H1 (cell line): ENCODE measurements at regions not wholly inside any gene's neighbourhood (a gene's known extent, or its start where the extent isn't known, plus 50 kb on each side); places are given as distances from the start of the nearest gene placed in this dataset.

Experiments used
- CTCF ChIA-PET: fragments of 300-600 bp; sonication (Branson Sonifier 250); formaldehyde crosslinking; loops from one replicate; lab custom pipeline; 2021; ENCODE audit not compliant: partially characterized antibody; lab: Charles Lee
- POLR2A ChIA-PET: fragments of 300-600 bp; sonication (Branson Sonifier 250); formaldehyde crosslinking; loops from one replicate; lab custom pipeline; 2021; ENCODE audit warnings: inconsistent platforms; ENCODE audit not compliant: partially characterized antibody; lab: Charles Lee
- DNase-seq, 2 experiments: peaks; one replicate each; pipeline versions ENCODE4 v3.0.0 to v3.0.0-alpha.2; 2010 to 2022; ENCODE audit warnings: low spot score in 2 of 2, low read depth in 1 of 2, mixed read lengths in 1 of 2
- FAIRE-seq: peaks from 2 replicates; lab custom pipeline; 2011; peaks lifted over from hg19 to GRCh38; lab: Jason Lieb, UNC
- H2AFZ ChIP-seq: 2 replicates; pipeline ENCODE4 v1.8.1; 2012; ENCODE audit warnings: low read length, inconsistent platforms
- H2AK5ac ChIP-seq: 2 replicates; pipeline ENCODE4 v1.6.1; 2013; ENCODE audit warnings: low read depth, low read length
- H2BK120ac ChIP-seq: replicated peaks from 2 replicates; pipeline ENCODE3; 2013; ENCODE audit warnings: low read depth, low read length, inconsistent platforms
- H2BK12ac ChIP-seq: 2 replicates; pipeline ENCODE4 v1.6.1; 2013; ENCODE audit warnings: low read depth, low read length
- H2BK15ac ChIP-seq: 2 replicates; pipeline ENCODE4 v1.6.1; 2013; ENCODE audit warnings: low read length
- H2BK20ac ChIP-seq: 2 replicates; pipeline ENCODE4 v1.6.1; 2013; ENCODE audit warnings: low read length
- H2BK5ac ChIP-seq: 2 replicates; pipeline ENCODE4 v1.6.1; 2013; ENCODE audit warnings: low read depth, low read length
- H3K14ac ChIP-seq: 2 replicates; pipeline ENCODE4 v1.6.1; 2013; ENCODE audit warnings: inconsistent platforms; ENCODE audit not compliant: insufficient read length
- H3K18ac ChIP-seq: 2 replicates; pipeline ENCODE4 v1.6.1; 2013; ENCODE audit warnings: low read length; ENCODE audit errors: extremely low read depth
- H3K23ac ChIP-seq: 2 replicates; pipeline ENCODE4 v1.6.1; 2013; ENCODE audit warnings: inconsistent platforms; ENCODE audit not compliant: insufficient read length
- H3K23me2 ChIP-seq: 2 replicates; pipeline ENCODE4 v1.6.1; 2013; ENCODE audit warnings: low read depth, low read length
- H3K27ac ChIP-seq: 2 replicates; pipeline ENCODE4 v1.6.1; 2011; ENCODE audit warnings: low read depth, low read length, inconsistent platforms
- H3K27me3 ChIP-seq, 4 experiments: replicated peaks in 1 of 4; 1 replicate in 1 of 4; 2 replicates in 3 of 4; pipeline versions ENCODE4 v1.6.1 to v1.8.1; 2011 to 2013; ENCODE audit warnings: low read length in 3 of 4, mild to moderate bottlenecking in 3 of 4, inconsistent platforms in 2 of 4, mixed read lengths in 2 of 4, moderate library complexity in 1 of 4; ENCODE audit not compliant: control insufficient read depth in 3 of 4, insufficient read depth in 3 of 4; ENCODE audit errors: extremely low read depth in 1 of 4
- H3K36me3 ChIP-seq, 4 experiments: 2 replicates each; pipeline versions ENCODE4 v1.6.1 to v1.8.1; 2011 to 2013; ENCODE audit warnings: mild to moderate bottlenecking in 4 of 4, low read length in 3 of 4, moderate library complexity in 2 of 4, control low read depth in 1 of 4, inconsistent platforms in 1 of 4; ENCODE audit not compliant: insufficient read depth in 4 of 4, control insufficient read depth in 2 of 4
- H3K4ac ChIP-seq: replicated peaks from 2 replicates; pipeline ENCODE3; 2013; ENCODE audit warnings: low read length, low read depth, mixed read lengths, inconsistent platforms; ENCODE audit not compliant: insufficient read length
- H3K4me1 ChIP-seq, 4 experiments: replicated peaks in 1 of 4; 1 replicate in 1 of 4; 2 replicates in 3 of 4; pipeline versions ENCODE4 v1.6.1 to v1.8.1; 2011 to 2013; ENCODE audit warnings: low read length in 3 of 4, inconsistent platforms in 2 of 4, mixed read lengths in 1 of 4; ENCODE audit not compliant: insufficient read depth in 4 of 4, control insufficient read depth in 3 of 4
- H3K4me2 ChIP-seq, 2 experiments: 2 replicates each; pipeline versions ENCODE4 v1.6.1 to v1.8.1; 2011 to 2013; ENCODE audit warnings: low read depth in 2 of 2, low read length in 2 of 2, control low read depth in 1 of 2, inconsistent platforms in 1 of 2, mild to moderate bottlenecking in 1 of 2; ENCODE audit not compliant: insufficient read depth in 1 of 2
- H3K4me3 ChIP-seq, 4 experiments: fragments of 200-600, 300-600 bp in 1 of 4; sonication (generic), shearing (Covaris generic), sonication (Bioruptor Twin) in 1 of 4; 2 replicates each; pipeline versions ENCODE4 v1.5.1 to v1.8.1; 2011 to 2016; ENCODE audit warnings: low read length in 4 of 4, low read depth in 3 of 4, control low read depth in 2 of 4, inconsistent platforms in 2 of 4, mild to moderate bottlenecking in 2 of 4, mixed read lengths in 1 of 4, moderate library complexity in 1 of 4; ENCODE audit not compliant: insufficient read depth in 2 of 4; ENCODE audit errors: extremely low read depth in 1 of 4
- H3K56ac ChIP-seq: replicated peaks from 2 replicates; pipeline ENCODE3; 2013; ENCODE audit warnings: low read depth, mild to moderate bottlenecking, mixed read lengths, low read length, inconsistent platforms; ENCODE audit not compliant: insufficient read length
- H3K79me1 ChIP-seq: 2 replicates; pipeline ENCODE4 v1.6.1; 2013; ENCODE audit warnings: low read depth, low read length, control low read depth
- H3K79me2 ChIP-seq, 2 experiments: 2 replicates each; pipeline versions ENCODE4 v1.6.1 to v1.8.1; 2012 to 2013; ENCODE audit warnings: low read length in 2 of 2, mild to moderate bottlenecking in 2 of 2, inconsistent platforms in 1 of 2; ENCODE audit not compliant: insufficient read depth in 2 of 2, control insufficient read depth in 1 of 2
- H3K9ac ChIP-seq, 4 experiments: replicated peaks in 1 of 4; 1 replicate in 1 of 4; 2 replicates in 3 of 4; pipeline versions ENCODE4 v1.6.1 to v1.8.1; 2011 to 2013; ENCODE audit warnings: low read depth in 3 of 4, low read length in 3 of 4, control low read depth in 2 of 4, mild to moderate bottlenecking in 2 of 4, moderate library complexity in 2 of 4, inconsistent platforms in 1 of 4; ENCODE audit errors: extremely low read depth in 1 of 4
- H3K9me3 ChIP-seq, 2 experiments: 2 replicates each; pipeline versions ENCODE4 v1.6.1 to v1.8.1; 2012 to 2013; ENCODE audit warnings: mild to moderate bottlenecking in 2 of 2, moderate library complexity in 2 of 2, control low read depth in 1 of 2, inconsistent platforms in 1 of 2, low read depth in 1 of 2, low read length in 1 of 2, mixed read lengths in 1 of 2; ENCODE audit not compliant: insufficient read depth in 2 of 2
- H4K20me1 ChIP-seq, 2 experiments: replicated peaks in 1 of 2; 2 replicates each; pipeline versions ENCODE3 to v1.8.1; 2011 to 2013; ENCODE audit warnings: inconsistent platforms in 2 of 2, low read length in 2 of 2, mild to moderate bottlenecking in 1 of 2; ENCODE audit not compliant: insufficient read depth in 2 of 2, control insufficient read depth in 1 of 2
- H4K5ac ChIP-seq: 2 replicates; pipeline ENCODE4 v1.6.1; 2013; ENCODE audit warnings: low read length, low read depth, mixed read lengths, inconsistent platforms; ENCODE audit not compliant: insufficient read length
- H4K8ac ChIP-seq: 2 replicates; pipeline ENCODE4 v1.8.0; 2013; ENCODE audit warnings: mild to moderate bottlenecking, moderate library complexity, low read length, inconsistent platforms; ENCODE audit not compliant: insufficient read depth; ENCODE audit errors: extremely low read depth
- H4K91ac ChIP-seq: replicated peaks from 2 replicates; pipeline ENCODE3; 2013; ENCODE audit warnings: low read length, mixed read lengths, inconsistent platforms; ENCODE audit not compliant: insufficient read length
- ASH2L ChIP-seq: fragments of 200-600, 300-600 bp; sonication (generic); IDR thresholded peaks from one replicate; pipeline ENCODE4 v1.7.1; 2017; ENCODE audit warnings: low read length
- ATF2 ChIP-seq: IDR thresholded peaks from 2 replicates; pipeline ENCODE4 v1.6.1; 2012; ENCODE audit warnings: low read length, inconsistent platforms
- EP300 ChIP-seq, 2 experiments: IDR thresholded peaks; 1 replicate in 1 of 2; 2 replicates in 1 of 2; pipeline ENCODE4 v1.6.1; 2011 to 2012; ENCODE audit warnings: low read depth in 2 of 2, low read length in 2 of 2, mild to moderate bottlenecking in 2 of 2, borderline replicate concordance in 1 of 2, inconsistent platforms in 1 of 2, moderate library complexity in 1 of 2
- GTF2F1 ChIP-seq: IDR thresholded peaks from 2 replicates; pipeline ENCODE4 v1.6.1; 2012; ENCODE audit warnings: low read depth, low read length, improper control_type of control experiment, borderline replicate concordance
- HDAC6 ChIP-seq: IDR thresholded peaks from one replicate; pipeline ENCODE4 v1.7.1; 2012; ENCODE audit warnings: low read depth, mild to moderate bottlenecking, inconsistent platforms, low read length, moderate library complexity
- JUND ChIP-seq: IDR thresholded peaks from 2 replicates; pipeline ENCODE4 v1.6.1; 2011; ENCODE audit warnings: mild to moderate bottlenecking, improper control_type of control experiment, low read length
- POLR2AphosphoS5 ChIP-seq: IDR thresholded peaks from 2 replicates; pipeline ENCODE4 v1.6.1; 2011; ENCODE audit warnings: low read depth, low read length
- RBBP5 ChIP-seq: IDR thresholded peaks from 2 replicates; pipeline ENCODE4 v1.7.1; 2012; ENCODE audit warnings: low read depth, mild to moderate bottlenecking, inconsistent platforms, low read length, moderate library complexity, borderline replicate concordance
- SIN3A ChIP-seq, 2 experiments: IDR thresholded peaks in 1 of 2; conservative IDR thresholded peaks in 1 of 2; 2 replicates each; pipeline ENCODE4 v1.6.1; 2011 to 2012; ENCODE audit warnings: low read length in 2 of 2, improper control_type of control experiment in 1 of 2, low read depth in 1 of 2, mild to moderate bottlenecking in 1 of 2
- SP2 ChIP-seq: IDR thresholded peaks from 2 replicates; pipeline ENCODE4 v1.6.1; 2012; ENCODE audit warnings: mild to moderate bottlenecking, low read length, inconsistent platforms
- SRF ChIP-seq: IDR thresholded peaks from 2 replicates; pipeline ENCODE4 v1.6.1; 2011; ENCODE audit warnings: mild to moderate bottlenecking, low read depth, low read length, moderate library complexity
- TAF1 ChIP-seq: IDR thresholded peaks from 2 replicates; pipeline ENCODE4 v1.6.1; 2011; ENCODE audit warnings: mild to moderate bottlenecking, low read depth, low read length
- ZNF274 ChIP-seq: IDR thresholded peaks from 2 replicates; pipeline ENCODE4 v1.7.0; 2012; ENCODE audit warnings: low read length, borderline replicate concordance; ENCODE audit errors: extremely low read depth
- WGBS, 2 experiments: shearing (Covaris generic) in 1 of 2; methylation state at CpG; one replicate each; pipeline versions ENCODE4 v1.1.6 to v1.1.7; 2013 to 2015; ENCODE audit warnings: low lambda C conversion rate in 2 of 2, mixed read lengths in 2 of 2, inconsistent platforms in 1 of 2, low coverage in 1 of 2, missing lambda C conversion rate in 1 of 2; ENCODE audit not compliant: insufficient replicate concordance in 2 of 2, insufficient coverage in 1 of 2, insufficient read length in 1 of 2; ENCODE audit errors: extremely low coverage in 1 of 2, missing lambda C conversion rate in 1 of 2; 5-methylcytosine and 5-hydroxymethylcytosine counted together

- DNase-seq: no peak
- H3K9me3 ChIP-seq: no peaks in the 10 kb centered on the region
Measured at GRCh38 chr1:189620471-189620870, 857.2 kb downstream of the BRINP3 start.

More at GRCh38 chr1:189620471-189620870, 857.2 kb downstream of the BRINP3 start:
- no peaks in the 10 kb centered on the region for H3K36me3 ChIP-seq
- H3K14ac ChIP-seq: no peak overlapping the region
- H2BK20ac ChIP-seq: no peak overlapping the region
- H3K4me2 ChIP-seq: no peak overlapping the region
- FAIRE-seq: no peak
- H3K79me2 ChIP-seq: no peaks in the 10 kb centered on the region
- H4K91ac ChIP-seq: no peak overlapping the region
- H2BK120ac ChIP-seq: no peak overlapping the region
- H4K5ac ChIP-seq: no peak overlapping the region
- no peak overlapping the region for H2BK15ac ChIP-seq
- no peak overlapping the region for H3K4me3 ChIP-seq
- no peak overlapping the region for H4K8ac ChIP-seq
- H3K56ac ChIP-seq: no peak overlapping the region
- no peak for TF ChIP-seq ATF2
- no peak for TF ChIP-seq SP2
- TF ChIP-seq JUND: no peak
- no peak for TF ChIP-seq SIN3A (conservative IDR thresholded peaks at IDR 0.05 in 1 of 2, IDR thresholded peaks at IDR 0.05 in 1 of 2; ENCODE audit: low read depth in 1 of 2, low read length in 2 of 2)
- no peak for TF ChIP-seq HDAC6
- TF ChIP-seq RBBP5: no peak
- TF ChIP-seq SRF: no peak
- TF ChIP-seq ASH2L: no peak
- no peak for TF ChIP-seq TAF1
- no peak for TF ChIP-seq ZNF274
- no peak for TF ChIP-seq POLR2AphosphoS5
- TF ChIP-seq GTF2F1: no peak
- TF ChIP-seq EP300 (IDR thresholded peaks at IDR 0.05; ENCODE audit: borderline replicate concordance in 1 of 2, low read depth in 2 of 2, low read length in 2 of 2): no peak
- H4K20me1 ChIP-seq: no peaks in the 10 kb centered on the region
- H3K79me1 ChIP-seq: no peaks in the 10 kb centered on the region
- H3K27ac ChIP-seq: no peak overlapping the region
- H2AK5ac ChIP-seq: no peak overlapping the region
- no peak overlapping the region for H3K4ac ChIP-seq
- H3K18ac ChIP-seq: no peak overlapping the region
- no peaks in the 10 kb centered on the region for H3K27me3 ChIP-seq
- no peaks in the 10 kb centered on the region for H3K4me1 ChIP-seq
- no peak overlapping the region for H3K23ac ChIP-seq
- 100% methylated on average over 2 of the region's 2 CpGs; no CpG with 5 or more reads in 1 of the 2 experiments for WGBS, 2 experiments
- H2BK5ac ChIP-seq: no peak overlapping the region
- no peak overlapping the region for H3K9ac ChIP-seq
- POLR2A ChIA-PET: no interaction called here
- CTCF ChIA-PET: interaction anchor here (1.3 kb wide), 1 partner anchor 191 kb away, joined by 3 read pairs; no protein-coding TSS in a partner anchor
- H2BK12ac ChIP-seq: no peak overlapping the region
- no peaks in the 10 kb centered on the region for H3K23me2 ChIP-seq
- H2AFZ ChIP-seq: no peak overlapping the region
